ENCODE measurements at regions not wholly inside any gene's neighbourhood (a gene's known extent, or its start where the extent isn't known, plus 50 kb on each side); places are given as distances from the start of the nearest gene placed in this dataset.

GRCh38 chr7:25860275-25861163 lies 291.5 kb upstream of the NFE2L3 start:
- TF ChIP-seq CTCF (conservative IDR thresholded peaks at IDR 0.05 in 1 of 2, IDR thresholded peaks at IDR 0.05 in 1 of 2; ENCODE audit: extremely low read depth in 1 of 2, insufficient read depth in 1 of 2, low read depth in 1 of 2, low read length in 2 of 2) (no peak), EZH2 (IDR thresholded peaks at IDR 0.05; ENCODE audit: borderline replicate concordance, low read length) (no peak)
